ENCODE measurements at regions not wholly inside any gene's neighbourhood (a gene's known extent, or its start where the extent isn't known, plus 50 kb on each side); places are given as distances from the start of the nearest gene placed in this dataset.

DNA sequence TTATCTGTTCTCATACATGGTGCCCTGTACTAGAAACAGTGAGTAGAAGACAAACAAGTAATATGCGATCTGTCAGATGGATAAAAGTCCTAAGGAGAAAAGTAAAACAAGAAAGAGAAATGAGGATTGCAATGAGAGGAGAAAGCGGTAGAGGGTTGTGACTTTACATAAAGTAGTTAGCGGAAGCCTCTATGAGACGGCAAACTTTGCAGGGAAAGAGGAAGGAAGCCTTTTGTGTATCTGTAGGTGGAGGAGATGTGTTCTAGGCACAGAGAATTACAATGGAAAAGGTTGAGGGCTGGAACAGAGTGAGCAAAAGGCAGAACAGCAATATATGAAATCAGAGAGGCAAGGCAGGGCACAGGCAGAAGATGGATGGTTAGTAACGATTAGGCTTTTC lies 150.4 kb upstream of the SEMA3E start:
- in situ Hi-C loops (cut with MboI), result no loop called here
- no peaks in the 10 kb centered on the region for H4K20me1 ChIP-seq (ENCODE audit: insufficient read depth)
- H3K27me3 ChIP-seq (replicated peaks; ENCODE audit: insufficient read depth), result no peaks in the 10 kb centered on the region
- 64 to 65% methylated on average over 5 of the region's 5 CpGs for WGBS, 2 experiments (ENCODE audit: low coverage in 1 of 2, low lambda C conversion rate in 2 of 2, missing lambda C conversion rate in 2 of 2)
- no peaks in the 10 kb centered on the region for H3K4me1 ChIP-seq (ENCODE audit: insufficient read depth)
- H3K79me2 ChIP-seq (ENCODE audit: insufficient read depth), result no peaks in the 10 kb centered on the region
- H3K9me3 ChIP-seq (ENCODE audit: low read depth), result no peaks in the 10 kb centered on the region
- H2AFZ ChIP-seq, result no peak overlapping the region
- DNase-seq, result no peak
- H3K36me3 ChIP-seq (ENCODE audit: low read depth), result no peaks in the 10 kb centered on the region
- TF ChIP-seq EZH2 (IDR thresholded peaks at IDR 0.05; ENCODE audit: insufficient read depth, poor library complexity, severe bottlenecking), result no peak
- H3F3A ChIP-seq (ENCODE audit: insufficient read depth), result no peaks in the 10 kb centered on the region
- no peak overlapping the region for H3K27ac ChIP-seq
- H3K9ac ChIP-seq, result no peak overlapping the region
- H3K4me3 ChIP-seq, result no peak overlapping the region
- H3K4me2 ChIP-seq (ENCODE audit: unreplicated experiment), result no peak overlapping the region
- H3K9me2 ChIP-seq (ENCODE audit: insufficient read depth), result no peaks in the 10 kb centered on the region

DNA sequence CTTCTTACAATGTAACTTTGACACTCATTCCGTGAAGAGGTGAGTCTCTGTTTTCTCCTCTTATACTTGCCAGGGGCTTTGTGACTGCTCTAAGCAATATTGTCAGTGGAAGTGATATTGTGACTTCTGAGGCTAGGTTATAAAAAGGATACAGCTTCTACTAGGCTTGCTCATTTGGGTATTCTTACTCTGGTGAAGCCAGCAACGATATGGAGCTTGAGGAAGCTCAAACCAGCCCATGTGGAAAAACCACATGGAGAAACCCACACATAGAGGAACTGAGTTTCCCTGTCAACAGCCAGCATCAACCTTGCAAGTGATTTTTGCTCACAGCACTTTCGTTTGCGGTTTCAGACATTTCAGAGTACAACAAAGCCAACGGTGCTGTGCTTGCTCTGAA lies 149.6 kb upstream of the SEMA3E start:
- Histone ChIP-seq H3K36me3 (ENCODE audit: low read depth) (no peaks in the 10 kb centered on the region), H4K20me1 (ENCODE audit: insufficient read depth) (no peaks in the 10 kb centered on the region), H3K4me2 (ENCODE audit: unreplicated experiment) (no peak overlapping the region), H3K27me3 (replicated peaks; ENCODE audit: insufficient read depth) (no peaks in the 10 kb centered on the region), H3K79me2 (ENCODE audit: insufficient read depth) (no peaks in the 10 kb centered on the region), H3K9me2 (ENCODE audit: insufficient read depth) (no peaks in the 10 kb centered on the region), H3K4me1 (ENCODE audit: insufficient read depth) (no peaks in the 10 kb centered on the region), H2AFZ (no peak overlapping the region), H3F3A (ENCODE audit: insufficient read depth) (no peaks in the 10 kb centered on the region), H3K9me3 (ENCODE audit: low read depth) (no peaks in the 10 kb centered on the region), H3K4me3 (no peak overlapping the region), H3K9ac (no peak overlapping the region), H3K27ac (no peak overlapping the region)
- in situ Hi-C loops (cut with MboI), result no loop called here
- no peak for DNase-seq
- 48 to 57% methylated on average over 5 of the region's 5 CpGs for WGBS, 2 experiments (ENCODE audit: low coverage in 1 of 2, low lambda C conversion rate in 2 of 2, missing lambda C conversion rate in 2 of 2)
- TF ChIP-seq EZH2 (IDR thresholded peaks at IDR 0.05; ENCODE audit: insufficient read depth, poor library complexity, severe bottlenecking) (no peak), EZH2phosphoT487 (IDR thresholded peaks at IDR 0.05; ENCODE audit: insufficient read depth, low read depth) (no peak)

- no peaks in the 10 kb centered on the region for H3K27me3 ChIP-seq (replicated peaks; ENCODE audit: insufficient read depth)
- no peaks in the 10 kb centered on the region for H3K36me3 ChIP-seq (ENCODE audit: low read depth)
- no peak for TF ChIP-seq EZH2 (IDR thresholded peaks at IDR 0.05; ENCODE audit: insufficient read depth, poor library complexity, severe bottlenecking)
- TF ChIP-seq EZH2phosphoT487 (IDR thresholded peaks at IDR 0.05; ENCODE audit: insufficient read depth, low read depth), result no peak
- no peak overlapping the region for H3K27ac ChIP-seq
- no peak overlapping the region for H3K4me2 ChIP-seq (ENCODE audit: unreplicated experiment)
- H3K9me2 ChIP-seq (ENCODE audit: insufficient read depth), result no peaks in the 10 kb centered on the region
- no peaks in the 10 kb centered on the region for H3K79me2 ChIP-seq (ENCODE audit: insufficient read depth)
- H3K4me3 ChIP-seq, result no peak overlapping the region
- DNase-seq, result no peak
- no peaks in the 10 kb centered on the region for H3F3A ChIP-seq (ENCODE audit: insufficient read depth)
- no peaks in the 10 kb centered on the region for H3K4me1 ChIP-seq (ENCODE audit: insufficient read depth)
- H2AFZ ChIP-seq, result no peak overlapping the region
- H3K9ac ChIP-seq, result no peak overlapping the region
- no peaks in the 10 kb centered on the region for H3K9me3 ChIP-seq (ENCODE audit: low read depth)
- no peaks in the 10 kb centered on the region for H4K20me1 ChIP-seq (ENCODE audit: insufficient read depth)
- in situ Hi-C loops (cut with MboI), result no loop called here
- 77 to 86% methylated on average over 3 of the region's 3 CpGs for WGBS, 2 experiments (ENCODE audit: low coverage in 1 of 2, low lambda C conversion rate in 2 of 2, missing lambda C conversion rate in 2 of 2)
These were observed 147.8 kb upstream of the SEMA3E start for GRCh38 chr7:83796760-83797159.

GRCh38 chr7:83794829-83795228 lies 145.9 kb upstream of the SEMA3E start:
- Histone ChIP-seq H3K9me3 (ENCODE audit: low read depth) (no peaks in the 10 kb centered on the region), H3K79me2 (ENCODE audit: insufficient read depth) (no peaks in the 10 kb centered on the region), H3K4me2 (ENCODE audit: unreplicated experiment) (no peak overlapping the region), H3K4me1 (ENCODE audit: insufficient read depth) (no peaks in the 10 kb centered on the region), H3K4me3 (no peak overlapping the region), H3K27ac (no peak overlapping the region), H3F3A (ENCODE audit: insufficient read depth) (no peaks in the 10 kb centered on the region), H3K9me2 (ENCODE audit: insufficient read depth) (no peaks in the 10 kb centered on the region), H3K36me3 (ENCODE audit: low read depth) (no peaks in the 10 kb centered on the region), H4K20me1 (ENCODE audit: insufficient read depth) (no peaks in the 10 kb centered on the region), H3K27me3 (replicated peaks; ENCODE audit: insufficient read depth) (no peaks in the 10 kb centered on the region), H2AFZ (no peak overlapping the region), H3K9ac (no peak overlapping the region)
- DNase-seq, result no peak
- in situ Hi-C loops (cut with MboI), result no loop called here
- WGBS, 2 experiments (ENCODE audit: low coverage in 1 of 2, low lambda C conversion rate in 2 of 2, missing lambda C conversion rate in 2 of 2), result 24 to 25% methylated on average over 4 of the region's 4 CpGs
- no peak for TF ChIP-seq EZH2 (IDR thresholded peaks at IDR 0.05; ENCODE audit: insufficient read depth, poor library complexity, severe bottlenecking)
- TF ChIP-seq EZH2phosphoT487 (IDR thresholded peaks at IDR 0.05; ENCODE audit: insufficient read depth, low read depth), result no peak

DNA sequence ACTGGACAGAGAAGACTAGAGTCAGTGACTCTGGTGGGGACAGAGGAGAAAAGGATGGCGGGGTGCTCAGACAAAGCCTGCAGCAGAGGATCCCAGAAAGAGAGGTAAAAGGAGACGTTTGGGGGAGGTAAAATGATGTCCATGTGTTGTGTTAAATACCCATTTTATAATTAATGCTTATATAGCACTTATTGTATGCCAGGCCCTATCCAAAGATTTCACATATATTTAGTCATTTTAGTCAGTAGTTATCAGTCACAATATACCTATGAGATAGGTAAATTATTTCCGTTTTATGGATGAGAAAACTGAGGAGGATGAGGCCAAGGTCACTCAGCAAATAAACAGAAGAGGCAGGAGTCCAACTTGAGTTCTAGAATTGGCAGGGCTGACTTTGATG lies 144.6 kb upstream of the SEMA3E start:
- H3K4me3 ChIP-seq, result no peak overlapping the region
- H3K27me3 ChIP-seq (replicated peaks; ENCODE audit: insufficient read depth), result no peaks in the 10 kb centered on the region
- in situ Hi-C loops (cut with MboI), result no loop called here
- no peaks in the 10 kb centered on the region for H3K9me2 ChIP-seq (ENCODE audit: insufficient read depth)
- H3K79me2 ChIP-seq (ENCODE audit: insufficient read depth), result no peaks in the 10 kb centered on the region
- no peaks in the 10 kb centered on the region for H3K9me3 ChIP-seq (ENCODE audit: low read depth)
- H3K4me2 ChIP-seq (ENCODE audit: unreplicated experiment), result no peak overlapping the region
- TF ChIP-seq EZH2phosphoT487 (IDR thresholded peaks at IDR 0.05; ENCODE audit: insufficient read depth, low read depth), result no peak
- TF ChIP-seq EZH2 (IDR thresholded peaks at IDR 0.05; ENCODE audit: insufficient read depth, poor library complexity, severe bottlenecking), result no peak
- no peaks in the 10 kb centered on the region for H3K36me3 ChIP-seq (ENCODE audit: low read depth)
- 38 to 50% methylated on average over 3 of the region's 3 CpGs for WGBS, 2 experiments (ENCODE audit: low coverage in 1 of 2, low lambda C conversion rate in 2 of 2, missing lambda C conversion rate in 2 of 2)
- no peaks in the 10 kb centered on the region for H3K4me1 ChIP-seq (ENCODE audit: insufficient read depth)
- no peak for DNase-seq
- no peak overlapping the region for H2AFZ ChIP-seq
- H3K9ac ChIP-seq, result no peak overlapping the region
- H3F3A ChIP-seq (ENCODE audit: insufficient read depth), result no peaks in the 10 kb centered on the region
- H3K27ac ChIP-seq, result no peak overlapping the region
- no peaks in the 10 kb centered on the region for H4K20me1 ChIP-seq (ENCODE audit: insufficient read depth)
